OCI-LY1 (cell line): ENCODE measurements at regions not wholly inside any gene's neighbourhood (a gene's known extent, or its start where the extent isn't known, plus 50 kb on each side); places are given as distances from the start of the nearest gene placed in this dataset.

Experiments
- H2AFZ ChIP-seq: fragments of 200-600 bp; sonication (generic), shearing (Covaris generic); 2 replicates; pipeline ENCODE4 v1.6.0; 2014; ENCODE audit warnings: antibody characterized with exemption, mild to moderate bottlenecking, low read length
- H3F3A ChIP-seq: fragments of 200-600 bp; sonication (generic), shearing (Covaris generic); 2 replicates; pipeline ENCODE4 v1.6.0; 2014; ENCODE audit warnings: mild to moderate bottlenecking, antibody characterized with exemption, low read length, moderate library complexity; ENCODE audit not compliant: insufficient read depth
- H3K27ac ChIP-seq: fragments of 200-600 bp; sonication (generic); 2 replicates; pipeline ENCODE4 v1.5.1; 2014; ENCODE audit warnings: low read length, mixed run types, mild to moderate bottlenecking, low read depth; ENCODE audit not compliant: poor library complexity, severe bottlenecking
- H3K27me3 ChIP-seq: fragments of 200-600 bp; sonication (generic); 2 replicates; pipeline ENCODE4 v1.6.0; 2014; ENCODE audit warnings: antibody characterized with exemption, mild to moderate bottlenecking, low read length, moderate library complexity; ENCODE audit not compliant: insufficient read depth
- H3K36me3 ChIP-seq: fragments of 200-600 bp; sonication (generic); 2 replicates; pipeline ENCODE4 v1.6.1; 2014; ENCODE audit warnings: mild to moderate bottlenecking, antibody characterized with exemption, low read length, moderate library complexity, mixed read lengths; ENCODE audit not compliant: insufficient read depth
- H3K4me1 ChIP-seq: fragments of 200-600 bp; sonication (generic); 2 replicates; pipeline ENCODE4 v1.5.1; 2014; ENCODE audit warnings: mild to moderate bottlenecking, low read length, moderate library complexity; ENCODE audit not compliant: insufficient read depth, severe bottlenecking
- H3K4me2 ChIP-seq: fragments of 200-600 bp; sonication (generic), shearing (Covaris generic); 2 replicates; pipeline ENCODE4 v1.6.1; 2014; ENCODE audit warnings: low read length
- H3K4me3 ChIP-seq: fragments of 200-600 bp; sonication (generic); 2 replicates; pipeline ENCODE4 v1.5.1; 2014; ENCODE audit warnings: low read length, low read depth, mild to moderate bottlenecking, mixed read lengths; ENCODE audit not compliant: poor library complexity, severe bottlenecking
- H3K79me2 ChIP-seq: fragments of 200-600 bp; shearing (Covaris generic); 2 replicates; pipeline ENCODE4 v1.6.1; 2016; ENCODE audit warnings: mixed run types, low read length, mixed read lengths; ENCODE audit not compliant: insufficient read depth
- H3K9ac ChIP-seq: fragments of 200-600 bp; sonication (generic), shearing (Covaris generic); 2 replicates; pipeline ENCODE4 v1.6.1; 2014; ENCODE audit warnings: mild to moderate bottlenecking, low read length, mixed read lengths
- H3K9me2 ChIP-seq: fragments of 200-600 bp; sonication (generic), shearing (Covaris generic); 2 replicates; pipeline ENCODE4 v1.6.1; 2014; ENCODE audit warnings: low read depth, mild to moderate bottlenecking, low read length, mixed read lengths
- H3K9me3 ChIP-seq: fragments of 200-600 bp; shearing (Covaris generic); 2 replicates; pipeline ENCODE4 v1.6.1; 2014; ENCODE audit warnings: low read length, mixed read lengths
- H4K20me1 ChIP-seq: fragments of 200-600 bp; sonication (generic), shearing (Covaris generic); 2 replicates; pipeline ENCODE4 v1.6.0; 2016; ENCODE audit warnings: mild to moderate bottlenecking, low read length; ENCODE audit not compliant: insufficient read depth
- EZH2 ChIP-seq: fragments of 200-600 bp; sonication (generic), shearing (Covaris generic); IDR thresholded peaks from 2 replicates; pipeline ENCODE4 v1.8.0; 2017; ENCODE audit warnings: borderline replicate concordance, mixed run types, mild to moderate bottlenecking, antibody characterized with exemption, low read length, moderate library complexity, mixed read lengths
- TF ChIP-seq, protein P1 (sequence below): fragments of 200-600 bp; sonication (generic), shearing (Covaris generic); IDR thresholded peaks from 2 replicates; pipeline ENCODE4 v1.5.1; 2017; ENCODE audit warnings: mild to moderate bottlenecking, antibody characterized with exemption, low read length, moderate library complexity, mixed read lengths

DNA sequence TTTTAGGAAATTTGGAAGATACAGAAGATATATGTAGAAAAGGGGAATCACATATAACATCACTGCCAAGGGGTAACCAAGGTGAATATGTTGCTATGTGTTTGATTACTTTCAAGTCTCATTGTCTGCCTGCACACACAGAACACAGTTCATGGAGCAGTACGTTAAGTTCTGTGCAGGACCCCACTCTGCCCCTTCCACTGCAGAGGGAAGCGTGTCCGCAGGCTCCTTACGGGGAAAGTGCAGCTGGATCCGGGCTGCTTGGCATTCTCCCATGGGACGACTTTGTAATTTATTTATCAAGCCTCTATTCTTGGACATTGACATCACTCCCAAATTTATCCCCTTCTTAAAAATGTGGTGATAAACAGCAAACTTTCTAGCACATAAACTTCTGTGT, 226.8 kb downstream of the FOXL1 start:
- Histone ChIP-seq H3K9me3 (no peaks in the 10 kb centered on the region), H3K4me1 (no peaks in the 10 kb centered on the region), H4K20me1 (no peaks in the 10 kb centered on the region), H3K27ac (no peak overlapping the region), H3K27me3 (no peaks in the 10 kb centered on the region), H3K9me2 (no peaks in the 10 kb centered on the region), H3K9ac (no peak overlapping the region), H3K4me2 (no peak overlapping the region), H2AFZ (no peak overlapping the region), H3K4me3 (no peak overlapping the region), H3K79me2 (no peaks in the 10 kb centered on the region), H3K36me3 (no peaks in the 10 kb centered on the region), H3F3A (no peaks in the 10 kb centered on the region)
- TF ChIP-seq EZH2, result no peak
- TF ChIP-seq, protein P1, sequence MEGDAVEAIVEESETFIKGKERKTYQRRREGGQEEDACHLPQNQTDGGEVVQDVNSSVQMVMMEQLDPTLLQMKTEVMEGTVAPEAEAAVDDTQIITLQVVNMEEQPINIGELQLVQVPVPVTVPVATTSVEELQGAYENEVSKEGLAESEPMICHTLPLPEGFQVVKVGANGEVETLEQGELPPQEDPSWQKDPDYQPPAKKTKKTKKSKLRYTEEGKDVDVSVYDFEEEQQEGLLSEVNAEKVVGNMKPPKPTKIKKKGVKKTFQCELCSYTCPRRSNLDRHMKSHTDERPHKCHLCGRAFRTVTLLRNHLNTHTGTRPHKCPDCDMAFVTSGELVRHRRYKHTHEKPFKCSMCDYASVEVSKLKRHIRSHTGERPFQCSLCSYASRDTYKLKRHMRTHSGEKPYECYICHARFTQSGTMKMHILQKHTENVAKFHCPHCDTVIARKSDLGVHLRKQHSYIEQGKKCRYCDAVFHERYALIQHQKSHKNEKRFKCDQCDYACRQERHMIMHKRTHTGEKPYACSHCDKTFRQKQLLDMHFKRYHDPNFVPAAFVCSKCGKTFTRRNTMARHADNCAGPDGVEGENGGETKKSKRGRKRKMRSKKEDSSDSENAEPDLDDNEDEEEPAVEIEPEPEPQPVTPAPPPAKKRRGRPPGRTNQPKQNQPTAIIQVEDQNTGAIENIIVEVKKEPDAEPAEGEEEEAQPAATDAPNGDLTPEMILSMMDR, result no peak

DNA sequence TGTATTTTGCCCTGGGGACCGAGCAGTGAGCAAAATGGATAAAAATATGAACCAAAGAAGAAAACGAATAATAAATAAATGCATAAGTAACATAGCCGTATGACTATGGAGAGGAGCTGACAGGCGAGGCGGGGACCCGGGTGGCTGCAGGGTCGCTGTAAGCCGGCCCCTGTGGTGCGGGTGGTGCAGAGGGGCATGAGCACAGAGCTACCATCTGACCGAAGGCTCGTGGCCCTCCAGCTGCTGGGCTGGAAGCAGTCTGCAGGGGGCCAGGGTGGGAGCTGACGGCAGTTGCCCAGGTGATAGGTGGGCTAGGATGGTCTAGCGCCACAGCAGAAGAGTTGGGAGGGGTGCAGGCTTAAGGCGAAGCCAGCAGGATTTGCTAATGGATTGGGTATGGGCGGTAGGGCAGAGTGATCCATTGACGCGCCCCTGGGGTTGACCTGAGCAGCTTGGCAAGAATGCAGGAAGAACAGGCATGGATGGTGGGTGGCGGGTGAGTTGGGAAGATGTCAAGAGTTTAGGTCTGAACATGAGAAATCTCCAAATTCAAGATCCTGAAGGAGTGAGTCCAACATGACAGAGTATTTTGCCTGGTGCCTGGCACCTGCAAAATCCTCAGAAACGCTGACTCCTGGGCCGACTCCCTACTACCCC, 228.0 kb downstream of the FOXL1 start:
- Histone ChIP-seq H3K4me1 (no peaks in the 10 kb centered on the region), H2AFZ (no peak overlapping the region), H3K9ac (no peak overlapping the region), H3K9me3 (no peaks in the 10 kb centered on the region), H3K9me2 (no peaks in the 10 kb centered on the region), H3K27ac (no peak overlapping the region), H3K27me3 (no peaks in the 10 kb centered on the region), H3K4me2 (no peak overlapping the region), H3K4me3 (no peak overlapping the region), H3K79me2 (no peaks in the 10 kb centered on the region), H3K36me3 (no peaks in the 10 kb centered on the region), H4K20me1 (no peaks in the 10 kb centered on the region), H3F3A (no peaks in the 10 kb centered on the region)
- no peak for TF ChIP-seq EZH2
- TF ChIP-seq, protein P1, result no peak

DNA sequence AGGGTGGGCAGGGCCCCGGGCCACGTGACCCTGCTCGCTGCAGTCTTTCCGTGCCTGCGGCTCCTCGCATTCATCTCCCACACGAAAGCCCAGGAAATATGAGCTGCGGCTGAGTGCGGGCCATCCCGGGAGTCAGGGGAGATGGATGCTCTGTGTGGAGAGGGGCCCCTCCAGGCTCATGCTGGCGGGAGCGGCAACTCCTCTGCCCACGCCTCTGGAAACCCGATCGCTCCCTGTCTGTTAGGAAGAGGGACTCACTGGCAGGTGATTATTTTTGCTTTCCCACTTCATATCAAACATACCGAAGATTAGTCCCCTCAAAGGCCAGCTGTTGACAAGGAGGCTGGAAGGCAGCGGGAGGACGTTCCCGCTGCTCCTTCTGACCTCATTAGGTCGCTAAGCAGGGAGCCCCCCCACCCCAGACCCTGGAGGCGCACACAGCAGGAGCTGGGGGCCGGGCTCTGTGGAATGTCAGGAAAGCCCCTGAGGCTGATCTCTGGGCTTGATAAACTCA, 228.5 kb downstream of the FOXL1 start:
- no peak overlapping the region for H2AFZ ChIP-seq
- H3K4me3 ChIP-seq, result no peak overlapping the region
- H3K27ac ChIP-seq, result no peak overlapping the region
- H3K27me3 ChIP-seq, result no peaks in the 10 kb centered on the region
- H3K4me1 ChIP-seq, result no peaks in the 10 kb centered on the region
- no peak overlapping the region for H3K9ac ChIP-seq
- TF ChIP-seq EZH2, result no peak
- TF ChIP-seq, protein P1, result no peak
- H3K4me2 ChIP-seq, result no peak overlapping the region
- H3K9me3 ChIP-seq, result no peaks in the 10 kb centered on the region
- H3K36me3 ChIP-seq, result no peaks in the 10 kb centered on the region
- no peaks in the 10 kb centered on the region for H3K79me2 ChIP-seq
- H3K9me2 ChIP-seq, result no peaks in the 10 kb centered on the region
- no peaks in the 10 kb centered on the region for H3F3A ChIP-seq
- no peaks in the 10 kb centered on the region for H4K20me1 ChIP-seq
